Kidney (tissue), 13 donors: ENCODE measurements at regions not wholly inside any gene's neighbourhood (a gene's known extent, or its start where the extent isn't known, plus 50 kb on each side); places are given as distances from the start of the nearest gene placed in this dataset.

ENCODE experiments used
- DNase-seq, 5 donors: peaks; one replicate each; pipeline ENCODE4 v3.0.0-alpha.2; 2013 to 2020
- FAIRE-seq: peaks from 2 replicates; lab custom pipeline; 2012; peaks lifted over from hg19 to GRCh38; lab: Jason Lieb, UNC
- H3K27ac ChIP-seq, 2 donors: one replicate each; pipeline ENCODE4 v1.7.0; 2013; ENCODE audit warnings: low read depth in 2 of 2, low read length in 2 of 2, inconsistent platforms in 1 of 2
- H3K27me3 ChIP-seq: one replicate; pipeline ENCODE4 v1.7.1; 2013; ENCODE audit warnings: low read length, inconsistent platforms; ENCODE audit not compliant: control insufficient read depth, insufficient read depth
- H3K36me3 ChIP-seq, 3 donors: one replicate each; pipeline versions ENCODE4 v1.7.0 to v1.7.1; 2013; ENCODE audit warnings: low read length in 3 of 3, control low read depth in 1 of 3, inconsistent platforms in 1 of 3; ENCODE audit not compliant: insufficient read depth in 3 of 3, control insufficient read depth in 2 of 3
- H3K4me1 ChIP-seq, 3 donors: one replicate each; pipeline versions ENCODE4 v1.7.0 to v1.7.1; 2013; ENCODE audit warnings: low read length in 3 of 3, inconsistent platforms in 1 of 3, low read depth in 1 of 3; ENCODE audit not compliant: control insufficient read depth in 2 of 3, insufficient read depth in 2 of 3
- H3K4me3 ChIP-seq, 3 donors: one replicate each; pipeline versions ENCODE4 v1.7.0 to v1.8.1; 2013; ENCODE audit warnings: low read length in 3 of 3, control low read depth in 1 of 3, inconsistent platforms in 1 of 3
- H3K9ac ChIP-seq, 3 donors: one replicate each; pipeline versions ENCODE4 v1.7.0 to v1.7.1; 2013; ENCODE audit warnings: low read length in 3 of 3, control low read depth in 1 of 3, inconsistent platforms in 1 of 3
- H3K9me3 ChIP-seq, 3 donors: one replicate each; pipeline versions ENCODE4 v1.7.0 to v1.7.1; 2013; ENCODE audit warnings: low read length in 3 of 3, control low read depth in 1 of 3, inconsistent platforms in 1 of 3; ENCODE audit not compliant: control insufficient read depth in 2 of 3, insufficient read depth in 1 of 3
- intact Hi-C: fragments of 100-400 bp; cut with DNase I; formaldehyde crosslinking; loops from one replicate; pipeline ENCODE4 v1.11.1; 2022
- TF ChIP-seq, protein P1 (sequence below): IDR thresholded peaks from 3 replicates; pipeline ENCODE4 v1.5.1; 2012; ENCODE audit warnings: mild to moderate bottlenecking, moderate library complexity, borderline replicate concordance; ENCODE audit not compliant: insufficient read depth; ENCODE audit errors: extremely low read depth
- donor health status: control.
- donor health status: control.
- donor health status: control.
- donor health status: control.
- donor health status: control.
- donor health status: DM: yes; HTN: yes; CAD: no.
- donor health status: Normal renal cell carcinoma (clear cell type).

DNA sequence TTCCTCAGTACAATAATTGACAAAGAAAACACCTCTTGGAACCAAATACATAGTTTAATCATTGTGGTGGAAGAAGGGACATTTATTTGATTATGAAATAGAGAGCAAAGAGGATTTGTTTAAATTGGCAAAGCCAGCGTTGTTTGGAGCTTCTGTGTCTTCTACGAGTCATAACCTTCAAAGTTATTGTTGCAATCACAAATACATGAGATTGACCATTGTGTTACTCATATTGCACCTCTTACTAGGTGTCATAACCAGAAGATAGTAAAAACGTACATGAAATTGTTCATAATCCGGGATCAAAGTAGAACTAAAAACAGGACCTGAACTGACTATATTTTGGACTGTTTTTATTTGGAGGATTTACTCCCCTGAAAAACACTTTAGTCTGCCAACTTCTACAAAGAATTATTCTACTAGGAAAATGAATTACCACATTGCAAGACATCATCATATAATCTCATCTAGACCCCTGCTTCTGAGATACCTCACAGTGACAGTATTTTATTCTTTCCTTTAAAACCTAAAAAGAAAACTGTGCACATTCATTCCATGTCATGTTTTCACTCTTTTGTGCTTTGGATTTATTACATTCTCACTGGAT lies 151.7 kb upstream of the KLF7 start:
- no peaks in the 10 kb centered on the region for H3K27me3 ChIP-seq
- H3K9me3 ChIP-seq, result no peaks in the 10 kb centered on the region
- H3K4me1 ChIP-seq, result no peaks in the 10 kb centered on the region
- intact Hi-C loops, result no loop called here
- TF ChIP-seq, protein P1, sequence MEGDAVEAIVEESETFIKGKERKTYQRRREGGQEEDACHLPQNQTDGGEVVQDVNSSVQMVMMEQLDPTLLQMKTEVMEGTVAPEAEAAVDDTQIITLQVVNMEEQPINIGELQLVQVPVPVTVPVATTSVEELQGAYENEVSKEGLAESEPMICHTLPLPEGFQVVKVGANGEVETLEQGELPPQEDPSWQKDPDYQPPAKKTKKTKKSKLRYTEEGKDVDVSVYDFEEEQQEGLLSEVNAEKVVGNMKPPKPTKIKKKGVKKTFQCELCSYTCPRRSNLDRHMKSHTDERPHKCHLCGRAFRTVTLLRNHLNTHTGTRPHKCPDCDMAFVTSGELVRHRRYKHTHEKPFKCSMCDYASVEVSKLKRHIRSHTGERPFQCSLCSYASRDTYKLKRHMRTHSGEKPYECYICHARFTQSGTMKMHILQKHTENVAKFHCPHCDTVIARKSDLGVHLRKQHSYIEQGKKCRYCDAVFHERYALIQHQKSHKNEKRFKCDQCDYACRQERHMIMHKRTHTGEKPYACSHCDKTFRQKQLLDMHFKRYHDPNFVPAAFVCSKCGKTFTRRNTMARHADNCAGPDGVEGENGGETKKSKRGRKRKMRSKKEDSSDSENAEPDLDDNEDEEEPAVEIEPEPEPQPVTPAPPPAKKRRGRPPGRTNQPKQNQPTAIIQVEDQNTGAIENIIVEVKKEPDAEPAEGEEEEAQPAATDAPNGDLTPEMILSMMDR, result no peak
- FAIRE-seq, result no peak
- H3K36me3 ChIP-seq, result no peaks in the 10 kb centered on the region
- no peak overlapping the region for H3K27ac ChIP-seq
- DNase-seq, result no peak
- H3K4me3 ChIP-seq, result no peak overlapping the region
- H3K9ac ChIP-seq, result no peak overlapping the region

DNA sequence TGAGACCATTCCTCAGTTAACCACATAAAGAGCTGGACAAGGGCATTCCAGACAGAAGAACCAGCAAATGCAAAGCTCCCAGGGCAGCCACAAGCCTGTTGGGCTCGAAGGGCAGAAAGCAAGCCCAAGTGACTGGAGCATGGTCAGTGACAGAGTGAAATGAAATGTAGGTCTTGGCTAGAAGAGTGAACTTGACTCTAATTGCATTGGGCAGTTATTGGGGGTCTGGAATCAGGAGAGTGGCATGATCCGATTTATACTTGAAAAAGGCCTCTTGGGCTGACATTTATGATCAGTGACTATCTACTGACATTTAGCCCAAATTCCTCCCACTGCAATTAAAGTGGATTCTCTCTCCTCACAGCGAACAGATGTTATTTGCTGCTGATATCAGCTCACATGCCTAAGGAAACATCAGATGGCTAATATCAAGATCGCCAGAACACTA lies 152.5 kb upstream of the KLF7 start:
- intact Hi-C loops, result no loop called here
- H3K27ac ChIP-seq, result no peak overlapping the region
- no peaks in the 10 kb centered on the region for H3K4me1 ChIP-seq
- no peaks in the 10 kb centered on the region for H3K36me3 ChIP-seq
- no peak overlapping the region for H3K9ac ChIP-seq
- H3K9me3 ChIP-seq, result no peaks in the 10 kb centered on the region
- H3K27me3 ChIP-seq, result no peaks in the 10 kb centered on the region
- FAIRE-seq, result no peak
- H3K4me3 ChIP-seq, result no peak overlapping the region
- no peak for DNase-seq
- TF ChIP-seq, protein P1, result no peak

DNA sequence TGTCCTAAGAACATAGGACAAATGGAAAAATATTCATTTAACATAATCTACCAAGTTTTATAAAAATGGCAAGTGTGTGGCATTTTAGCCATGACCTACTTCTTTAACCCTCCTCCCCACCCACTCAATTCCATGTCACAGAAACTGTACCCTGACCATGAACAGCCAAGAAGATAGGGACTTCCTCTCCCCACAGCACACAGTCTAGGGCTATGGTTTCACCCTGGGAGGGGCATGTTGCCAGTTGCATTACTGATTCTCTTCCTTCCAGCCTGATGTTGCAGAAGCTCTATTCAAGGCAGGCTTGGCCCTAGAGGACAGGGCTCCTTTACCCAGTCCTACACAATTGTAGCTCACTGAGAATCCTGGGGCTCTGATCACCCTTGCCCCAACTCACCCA lies 153.6 kb upstream of the KLF7 start:
- intact Hi-C loops, result no loop called here
- no peak overlapping the region for H3K27ac ChIP-seq
- no peaks in the 10 kb centered on the region for H3K9me3 ChIP-seq
- FAIRE-seq, result no peak
- TF ChIP-seq, protein P1, result no peak
- no peak for DNase-seq
- H3K4me1 ChIP-seq, result no peaks in the 10 kb centered on the region
- H3K36me3 ChIP-seq, result no peaks in the 10 kb centered on the region
- H3K9ac ChIP-seq, result no peak overlapping the region
- H3K27me3 ChIP-seq, result no peaks in the 10 kb centered on the region
- H3K4me3 ChIP-seq, result no peak overlapping the region
